Fibroblast of skin of back (primary cell): ENCODE measurements at regions not wholly inside any gene's neighbourhood (a gene's known extent, or its start where the extent isn't known, plus 50 kb on each side); places are given as distances from the start of the nearest gene placed in this dataset.
"Not testable (repeated sequence)": the region's sequence is repeated elsewhere in the genome, so short reads cannot be mapped to it uniquely, and the experiment has no call there.

Source experiments
- DNase-seq: peaks from one replicate; pipeline ENCODE4 v3.0.0-alpha.2; 2013

GRCh38 chr16:87040169-87041117 lies 276.7 kb downstream of the C16orf95 start:
- no peak for DNase-seq

GRCh38 chr16:87041286-87041685 lies 275.9 kb downstream of the C16orf95 start:
- DNase-seq: no peak

GRCh38 chr16:87042551-87043230 lies 274.5 kb downstream of the C16orf95 start:
- no peak for DNase-seq

GRCh38 chr16:87043231-87044031 lies 273.8 kb downstream of the C16orf95 start:
- DNase-seq: no peak

- no peak for DNase-seq
Measured at GRCh38 chr16:87044032-87044382, 273.2 kb downstream of the C16orf95 start.

- no peak for DNase-seq
Measured at GRCh38 chr16:87044829-87045228, 272.4 kb downstream of the C16orf95 start.

GRCh38 chr16:87045466-87046216 lies 271.6 kb downstream of the C16orf95 start:
- no peak for DNase-seq

- DNase-seq: no peak
Measured at GRCh38 chr16:87046235-87046634, 271.0 kb downstream of the C16orf95 start.

GRCh38 chr16:87047221-87048037 lies 269.8 kb downstream of the C16orf95 start:
- no peak for DNase-seq

GRCh38 chr16:87048038-87048729 lies 269.0 kb downstream of the C16orf95 start:
- DNase-seq: no peak

GRCh38 chr16:87048730-87049115 lies 268.5 kb downstream of the C16orf95 start:
- no peak for DNase-seq

GRCh38 chr16:87049216-87049615 lies 268.0 kb downstream of the C16orf95 start:
- DNase-seq: not testable (repeated sequence)

GRCh38 chr16:87050142-87050541 lies 267.1 kb downstream of the C16orf95 start:
- no peak for DNase-seq

GRCh38 chr16:87051526-87052320 lies 265.5 kb downstream of the C16orf95 start:
- no peak for DNase-seq

- DNase-seq: peak; percentile 18
Measured at GRCh38 chr16:87052506-87052905, 264.7 kb downstream of the C16orf95 start.

- DNase-seq: no peak
Measured at GRCh38 chr16:87053016-87053982, 263.9 kb downstream of the C16orf95 start.

- DNase-seq: no peak
Measured at GRCh38 chr16:87054154-87054553, 263.0 kb downstream of the C16orf95 start.

GRCh38 chr16:87054856-87055255 lies 262.3 kb downstream of the C16orf95 start:
- DNase-seq: no peak

- peak; percentile 56 for DNase-seq
Measured at GRCh38 chr16:87056083-87056482, 261.1 kb downstream of the C16orf95 start.
